Activated CD4-positive, alpha-beta memory T cell treated with anti-CD3 and anti-CD28 coated beads for 36 hours (primary cell): ENCODE measurements at regions not wholly inside any gene's neighbourhood (a gene's known extent, or its start where the extent isn't known, plus 50 kb on each side); places are given as distances from the start of the nearest gene placed in this dataset.
"Not testable (repeated sequence)": the region's sequence is repeated elsewhere in the genome, so short reads cannot be mapped to it uniquely, and the experiment has no call there.

Experiments used
- CTCF ChIA-PET: fragments of 350-600 bp; sonication (Branson Sonifier 250); formaldehyde crosslinking; loops from one replicate; lab custom pipeline; 2021; ENCODE audit warnings: antibody characterized with exemption, inconsistent platforms; lab: Charles Lee
- POLR2A ChIA-PET: fragments of 350-600 bp; sonication (Branson Sonifier 250); formaldehyde crosslinking; loops from one replicate; lab custom pipeline; 2021; ENCODE audit warnings: antibody characterized with exemption; lab: Charles Lee
- DNase-seq: peaks from one replicate; pipeline ENCODE4 v3.0.0-alpha.2; 2020
- H3K27ac Mint-ChIP-seq: one replicate; pipeline ENCODE4 v1.8.0; 2021; ENCODE audit warnings: mixed read lengths
- H3K27me3 Mint-ChIP-seq: one replicate; pipeline ENCODE4 v1.8.0; 2021; ENCODE audit warnings: mixed read lengths
- H3K36me3 Mint-ChIP-seq: one replicate; pipeline ENCODE4 v1.8.0; 2021; ENCODE audit warnings: mixed read lengths
- H3K4me1 Mint-ChIP-seq: one replicate; pipeline ENCODE4 v1.8.0; 2021; ENCODE audit warnings: low read depth, mixed read lengths
- H3K4me3 Mint-ChIP-seq: one replicate; pipeline ENCODE4 v1.8.0; 2021; ENCODE audit warnings: mild to moderate bottlenecking, mixed read lengths
- H3K9me3 Mint-ChIP-seq: one replicate; pipeline ENCODE4 v1.8.0; 2021; ENCODE audit warnings: mixed read lengths
- intact Hi-C: fragments of 100-400 bp; cut with micrococcal nuclease; formaldehyde crosslinking; loops from one replicate; pipeline ENCODE4 v1.15.1; 2023

DNA sequence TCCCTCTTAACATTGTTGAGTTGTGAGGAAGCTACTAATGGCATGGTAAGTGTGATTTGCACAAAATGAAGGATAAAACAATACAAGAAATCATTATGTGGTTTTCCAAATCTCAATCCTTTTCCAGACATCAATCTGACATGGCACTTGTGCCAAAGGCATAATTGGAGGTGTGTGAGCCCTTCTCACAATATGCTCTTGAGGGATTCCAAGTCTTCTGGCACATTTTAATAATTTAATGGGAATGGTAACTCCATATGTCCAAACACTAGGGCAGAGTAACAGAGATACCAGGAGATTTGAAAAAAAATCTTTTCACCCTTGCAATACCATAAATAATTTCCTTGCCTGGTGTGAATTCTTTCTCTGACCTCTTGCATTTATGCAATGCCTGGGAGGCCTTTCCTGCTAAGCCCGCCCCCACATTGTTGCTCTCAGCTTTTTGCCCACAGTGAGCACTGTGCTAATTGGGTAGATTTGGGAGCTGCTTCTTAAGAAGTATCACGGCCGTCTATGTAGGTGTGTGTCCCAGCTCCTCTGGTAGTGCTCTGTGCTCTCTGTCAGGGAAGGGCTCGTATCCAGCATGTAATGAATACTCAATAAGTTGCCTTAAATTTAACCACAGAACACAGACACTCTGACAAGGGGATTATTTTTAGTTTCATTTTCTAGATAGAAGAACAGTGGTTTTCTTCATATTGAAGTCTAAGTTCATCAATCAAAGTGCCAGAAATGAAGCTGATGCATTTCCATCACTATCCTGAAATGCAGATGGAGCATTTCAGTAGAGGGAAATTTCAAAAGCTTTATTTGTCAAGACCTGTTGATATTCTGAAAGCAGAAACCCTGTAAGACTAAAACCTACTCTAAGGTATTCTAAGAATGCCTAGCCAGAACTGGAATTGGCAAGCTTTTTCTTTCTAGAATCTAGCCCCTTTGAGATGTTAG is 54.4 kb upstream of the CEP85L start:
- CTCF ChIA-PET: interaction anchor here (1.0 to 2.5 kb wide), 8 partner anchors 13 to 95 kb away, joined by 3 to 12 read pairs (median 4); no protein-coding TSS in a partner anchor
- H3K27ac Mint-ChIP-seq: peak overlapping the region; percentile 78

DNA sequence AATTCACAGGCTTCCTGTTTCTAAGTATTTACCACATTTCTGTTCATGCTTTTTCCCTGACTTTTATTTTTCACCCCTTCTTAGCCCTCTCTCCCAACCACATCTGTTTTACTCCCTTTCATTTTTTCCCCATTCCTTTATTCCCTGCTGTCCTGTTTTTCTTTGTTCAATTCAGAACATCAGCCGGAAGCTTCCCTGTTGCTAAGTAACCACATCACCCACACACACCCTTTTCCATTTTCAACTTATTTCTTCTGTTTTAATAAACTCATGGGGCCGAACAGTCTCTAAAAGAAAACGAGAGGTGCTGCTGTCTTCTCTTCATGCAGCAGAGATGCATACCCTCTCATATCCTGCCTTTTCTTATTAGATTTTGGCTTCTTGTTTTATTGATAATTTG is 53.5 kb upstream of the CEP85L start:
- DNase-seq: no peak
- Mint-ChIP-seq H3K27me3 (no peaks in the 10 kb centered on the region), H3K9me3 (no peaks in the 10 kb centered on the region), H3K27ac (peak overlapping the region; percentile 54), H3K4me1 (peaks cover 59% of the 10 kb centered on the region), H3K36me3 (peaks cover 14% of the 10 kb centered on the region), H3K4me3 (no peak overlapping the region)
- ChIA-PET POLR2A (no interaction called here), CTCF (interaction anchor here (1.0 to 1.5 kb wide), 2 partner anchors 86 to 96 kb away, joined by 3 to 4 read pairs; no protein-coding TSS in a partner anchor)
- intact Hi-C loops: loop anchor here (5.0 kb wide), 1 partner anchor 148 kb away; no protein-coding TSS in a partner anchor

More for the DNA sequence above, 54.4 kb upstream of the CEP85L start:
- POLR2A ChIA-PET: interaction anchor here (0.8 to 1.7 kb wide), 7 partner anchors 8 to 73 kb away, joined by 3 to 4 read pairs (median 3); no protein-coding TSS in a partner anchor
- Mint-ChIP-seq H3K4me1 (peaks cover 60% of the 10 kb centered on the region), H3K4me3 (peak overlapping the region; percentile 66), H3K9me3 (no peaks in the 10 kb centered on the region), H3K27me3 (no peaks in the 10 kb centered on the region), H3K36me3 (peaks cover 12% of the 10 kb centered on the region)
- intact Hi-C loops: loop anchor here (1.0 to 5.0 kb wide), 3 partner anchors 8 to 149 kb away; no protein-coding TSS in a partner anchor
- peak; percentile 56 for DNase-seq

GRCh38 chr6:118701260-118701659 is 49.9 kb upstream of the CEP85L start:
- H3K27me3 Mint-ChIP-seq, H3K27ac Mint-ChIP-seq, H3K9me3 Mint-ChIP-seq, CTCF ChIA-PET, H3K4me3 Mint-ChIP-seq, intact Hi-C loops, DNase-seq: not testable (repeated sequence)
- Mint-ChIP-seq H3K4me1 (peaks cover 54% of the 10 kb centered on the region), H3K36me3 (peaks cover 22% of the 10 kb centered on the region)
- POLR2A ChIA-PET: interaction anchor here (0.7 to 0.9 kb wide), 2 partner anchors 8 to 59 kb away, joined by 3 to 4 read pairs; no protein-coding TSS in a partner anchor
